TTC549 (cell line): ENCODE measurements at regions not wholly inside any gene's neighbourhood (a gene's known extent, or its start where the extent isn't known, plus 50 kb on each side); places are given as distances from the start of the nearest gene placed in this dataset.
"Not testable (repeated sequence)": the region's sequence is repeated elsewhere in the genome, so short reads cannot be mapped to it uniquely, and the experiment has no call there.

ENCODE experiments used
- FAIRE-seq: peaks from 2 replicates; lab custom pipeline; 2012; peaks lifted over from hg19 to GRCh38; lab: Jason Lieb, UNC

DNA sequence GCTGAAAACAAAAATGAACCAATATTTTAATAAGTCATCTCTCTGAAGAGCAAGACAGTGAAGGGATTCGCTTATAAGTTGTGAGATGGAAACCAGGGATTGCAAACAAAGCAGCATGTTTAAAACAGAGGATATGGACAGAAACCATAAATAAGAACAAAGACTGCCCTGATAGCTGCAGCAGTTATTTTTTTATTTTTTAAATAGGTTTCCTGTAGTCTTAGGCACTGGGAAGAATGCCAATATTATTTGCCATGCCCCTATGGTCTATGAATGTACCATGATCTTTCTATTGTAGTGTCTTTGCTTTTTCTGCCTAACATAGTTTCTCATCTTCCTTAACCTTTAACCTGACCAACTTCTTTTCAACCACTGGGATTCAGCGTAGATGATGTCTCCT is 1334.0 kb upstream of the NRXN1 start:
- FAIRE-seq = no peak

DNA sequence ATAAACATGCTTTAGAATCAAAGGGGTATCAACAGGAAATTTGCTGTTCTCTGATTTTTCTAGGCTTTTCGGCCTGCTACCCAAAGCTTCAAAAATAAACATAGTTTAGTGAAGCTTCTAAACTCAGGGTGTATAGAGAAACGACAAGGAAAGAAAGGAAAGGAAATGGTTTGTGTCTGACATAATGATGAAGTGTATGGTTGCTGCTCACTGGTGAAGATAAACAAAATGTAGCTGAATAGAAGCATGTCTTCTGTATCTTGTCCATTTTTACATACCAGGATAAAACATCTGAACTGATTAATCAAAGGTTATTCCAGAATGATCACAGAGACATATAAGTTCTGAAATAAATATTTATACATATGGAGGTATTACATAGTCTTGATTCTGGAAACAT is 1324.6 kb upstream of the NRXN1 start:
- no peak for FAIRE-seq

DNA sequence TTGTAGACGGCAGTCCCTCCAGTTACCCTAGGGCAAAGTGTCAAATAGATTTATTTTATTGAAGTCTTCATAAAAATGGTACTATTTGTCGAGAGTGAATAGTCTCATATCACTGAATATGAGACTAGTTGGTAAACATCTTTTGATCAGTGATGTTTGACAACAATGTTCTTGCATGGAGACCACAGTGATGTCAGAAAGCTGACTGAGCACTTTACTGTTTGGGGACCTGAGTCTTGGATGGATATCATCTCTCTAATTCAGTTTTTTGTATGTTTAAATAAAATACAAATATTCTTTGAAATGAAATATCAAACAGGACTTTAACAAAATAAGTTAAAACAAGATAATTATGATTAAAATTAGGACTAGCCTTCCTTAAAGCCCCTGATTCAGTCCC is 1315.4 kb upstream of the NRXN1 start:
- no peak for FAIRE-seq

DNA sequence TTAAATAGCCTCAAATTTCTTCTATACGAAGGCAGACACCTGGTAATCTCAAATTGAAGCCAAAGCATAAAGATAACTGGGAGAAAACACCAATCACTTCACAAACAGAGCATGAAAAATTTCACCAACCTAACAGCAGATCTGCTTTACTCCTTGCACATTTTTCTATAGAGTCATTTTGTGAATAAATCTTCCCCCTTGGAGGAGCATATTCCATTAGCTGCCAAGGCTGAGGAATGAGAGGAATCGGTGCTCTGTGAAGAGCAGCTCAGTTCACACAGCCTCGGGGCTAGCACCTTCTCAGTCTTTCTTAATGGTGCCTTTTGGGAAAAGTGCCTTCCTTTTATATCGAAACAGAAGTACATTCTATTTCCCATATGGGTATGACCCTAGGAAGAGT is 1313.7 kb upstream of the NRXN1 start:
- FAIRE-seq = no peak

DNA sequence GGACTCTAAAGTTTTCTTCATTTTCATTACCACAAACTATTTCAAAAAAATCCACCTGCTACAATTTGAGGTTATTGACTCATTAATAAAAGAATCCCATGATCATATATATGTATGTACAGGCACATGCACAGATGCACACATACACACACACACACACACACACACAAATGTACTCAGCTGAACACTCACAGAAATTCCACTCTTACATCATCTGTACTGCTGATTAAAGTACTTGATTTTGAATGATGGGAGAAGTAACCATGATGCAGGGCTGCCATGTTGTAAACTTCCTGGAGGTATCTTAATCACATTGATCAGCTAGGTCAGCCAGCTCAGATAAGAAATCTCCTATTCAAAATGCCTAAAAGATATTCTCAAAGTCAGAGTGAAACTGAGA is 1313.2 kb upstream of the NRXN1 start:
- no peak for FAIRE-seq

DNA sequence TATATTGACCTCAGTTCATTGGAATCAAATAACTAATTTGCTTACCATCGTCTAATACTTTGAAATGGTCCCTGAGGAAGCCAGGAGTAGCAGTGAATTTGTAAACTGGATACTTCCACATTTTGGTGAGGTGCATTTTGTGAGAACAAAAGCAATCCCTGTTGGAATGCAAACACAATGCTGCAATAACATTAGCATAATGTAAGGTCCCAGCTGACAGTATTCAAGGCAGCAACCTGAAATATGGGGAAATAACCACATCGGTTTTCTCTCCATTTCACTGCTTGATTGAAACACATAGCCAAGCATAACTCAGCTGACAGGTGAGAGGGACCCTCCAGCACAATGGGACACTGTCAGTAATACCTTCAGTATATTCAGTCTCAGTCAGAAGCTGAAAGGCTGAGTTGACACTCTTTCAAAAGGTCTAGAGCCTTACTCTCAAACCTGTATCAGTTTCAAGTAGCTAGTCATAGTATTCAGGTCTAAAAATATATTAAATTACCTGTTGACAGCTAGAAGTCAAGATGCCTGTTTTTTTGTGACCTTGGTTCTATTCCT is 1311.9 kb upstream of the NRXN1 start:
- FAIRE-seq = no peak

DNA sequence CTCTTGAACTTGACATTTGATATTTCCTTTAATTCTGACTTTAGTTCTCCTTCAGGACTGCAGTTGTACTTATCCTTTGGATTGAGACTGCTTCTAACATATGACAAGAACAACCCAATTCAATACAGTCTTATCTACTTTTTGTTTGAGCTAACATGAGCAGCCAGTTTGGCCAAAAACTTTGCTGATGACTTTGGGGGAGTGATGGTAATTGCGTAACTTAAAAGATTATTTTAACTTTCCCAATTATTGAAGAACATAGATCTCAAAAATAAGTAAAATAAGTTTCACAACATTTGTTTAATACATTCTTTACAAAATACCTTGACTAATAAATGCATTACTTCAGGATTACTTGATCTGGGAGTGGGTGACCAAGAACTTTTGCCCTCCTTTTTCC is 1311.1 kb upstream of the NRXN1 start:
- FAIRE-seq = no peak

DNA sequence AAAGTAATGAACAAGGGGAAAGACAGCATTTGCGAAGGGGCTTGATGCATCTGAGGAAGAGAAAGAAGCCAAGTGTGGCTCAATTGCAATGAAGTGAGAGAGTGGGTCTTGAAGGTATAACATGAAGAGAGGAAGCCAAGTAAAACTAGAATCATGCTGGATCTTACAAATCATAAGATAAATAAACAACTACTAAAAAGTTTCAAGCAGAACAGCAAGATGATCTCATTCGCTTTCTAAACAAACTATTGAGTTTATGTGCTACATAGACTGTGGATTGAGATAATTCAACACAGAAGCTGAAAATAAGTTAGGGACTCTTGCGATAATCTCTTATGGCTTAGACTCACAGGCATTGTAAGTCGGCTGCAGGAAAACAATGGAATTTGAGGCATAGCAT is 1310.5 kb upstream of the NRXN1 start:
- no peak for FAIRE-seq

DNA sequence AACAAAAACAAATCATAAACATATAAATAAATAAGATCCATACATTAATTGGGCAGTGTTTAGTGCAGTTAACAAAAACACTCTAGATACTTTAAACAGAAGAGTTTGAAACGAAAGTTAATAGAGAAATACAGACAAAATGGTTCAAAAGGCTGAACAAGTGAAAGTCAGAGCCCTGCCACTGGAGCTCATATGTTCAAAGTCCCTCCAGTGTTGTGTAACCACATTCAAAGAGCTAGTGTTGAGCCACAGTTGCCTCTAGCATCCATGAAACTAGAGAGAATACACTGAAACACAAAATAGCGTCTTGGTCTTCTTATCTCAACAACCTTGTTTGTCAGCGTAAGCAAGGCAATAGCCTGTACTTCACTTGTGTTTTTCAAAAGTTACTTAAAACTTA is 1309.8 kb upstream of the NRXN1 start:
- no peak for FAIRE-seq

DNA sequence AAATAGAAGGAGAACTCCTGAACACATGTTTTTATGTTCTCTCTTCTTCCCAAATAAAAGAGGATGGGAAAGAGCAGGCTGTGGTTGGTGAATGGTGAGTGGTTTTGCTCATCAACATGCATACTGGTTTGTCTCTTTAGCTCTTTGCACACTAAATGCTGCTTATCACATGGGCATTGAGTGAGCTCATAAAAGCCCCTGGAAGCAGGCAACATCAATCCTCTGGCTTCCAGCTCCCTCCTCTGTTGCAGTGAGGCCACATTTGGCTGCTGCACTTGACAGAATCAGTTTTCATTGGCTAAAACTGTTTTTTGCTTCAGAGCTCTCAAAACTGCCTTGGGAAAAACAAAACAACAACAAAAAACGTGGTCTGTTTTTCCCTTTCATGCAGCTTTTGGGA is 1308.2 kb upstream of the NRXN1 start:
- no peak for FAIRE-seq

DNA sequence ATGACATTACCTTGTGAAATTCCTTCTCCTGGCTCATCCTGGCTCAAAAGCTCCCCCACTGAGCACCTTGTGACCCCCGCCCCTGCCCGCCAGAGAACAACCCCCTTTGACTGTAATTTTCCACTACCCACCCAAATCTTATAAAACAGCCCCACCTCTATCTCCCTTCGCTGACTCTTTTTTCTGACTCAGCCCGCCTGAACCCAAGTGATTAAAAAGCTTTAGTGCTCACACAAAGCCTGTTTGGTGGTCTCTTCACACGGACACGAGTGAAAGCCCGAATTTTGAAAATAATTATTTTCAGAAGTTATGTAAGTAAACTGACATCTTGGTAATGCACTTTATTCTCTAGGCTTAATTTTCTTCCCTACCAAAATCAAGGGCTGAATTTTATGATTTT is 1305.9 kb upstream of the NRXN1 start:
- not testable (repeated sequence) for FAIRE-seq

DNA sequence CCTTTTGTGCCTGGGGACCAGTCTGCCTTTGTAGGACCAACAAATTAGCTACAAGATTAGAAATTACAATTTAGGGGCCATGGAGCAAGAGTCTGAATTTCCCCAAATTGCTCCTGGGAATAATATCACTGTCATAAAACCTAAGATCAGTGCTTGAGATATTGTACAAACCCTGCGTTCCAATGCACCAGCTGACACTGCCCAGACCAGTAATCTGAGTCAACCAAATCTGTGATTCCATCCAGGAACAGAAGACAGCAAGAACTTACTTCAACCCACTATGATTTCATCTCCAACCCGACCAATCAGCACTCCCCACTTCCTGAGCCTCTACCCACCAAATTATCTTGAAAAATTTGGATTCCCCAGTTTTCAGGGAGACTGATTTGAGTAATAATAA is 1305.0 kb upstream of the NRXN1 start:
- FAIRE-seq = no peak

DNA sequence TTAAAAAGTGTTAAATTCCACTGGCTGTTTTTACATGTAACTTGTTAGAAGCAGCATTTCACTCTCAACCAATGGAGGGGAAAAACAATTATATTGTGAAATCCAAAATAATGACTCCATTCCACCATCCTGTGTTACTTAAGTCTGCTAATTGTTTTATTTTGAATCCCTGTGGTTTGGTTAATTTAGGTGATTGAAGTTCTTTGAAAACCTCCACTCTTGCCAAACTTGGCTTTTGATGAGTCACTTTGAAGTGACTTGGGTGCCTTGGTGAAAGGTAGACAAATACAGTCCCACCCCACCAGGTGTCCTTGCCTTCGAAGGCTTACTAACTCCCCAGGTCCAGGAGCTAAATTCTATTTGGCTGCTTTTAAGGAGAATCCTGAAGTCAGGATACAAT is 1303.8 kb upstream of the NRXN1 start:
- no peak for FAIRE-seq

DNA sequence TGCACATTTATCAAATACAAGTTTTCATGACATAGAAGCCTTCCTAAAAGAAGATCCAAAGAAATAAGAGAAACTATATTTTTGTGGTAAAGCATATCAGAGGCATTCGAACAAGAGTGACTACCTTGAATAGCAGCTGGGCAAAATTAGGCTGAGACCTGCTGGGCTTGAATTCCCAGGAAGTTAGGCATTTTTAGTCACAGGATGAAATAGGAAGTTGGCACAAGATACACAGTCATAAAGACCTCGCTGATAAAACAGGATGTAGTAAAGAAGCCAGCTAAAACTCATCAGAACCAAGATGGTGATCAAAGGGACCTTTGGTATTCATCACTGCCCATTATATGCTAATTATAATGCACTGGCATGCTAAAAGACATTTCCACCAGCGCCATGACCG is 1302.3 kb upstream of the NRXN1 start:
- no peak for FAIRE-seq

DNA sequence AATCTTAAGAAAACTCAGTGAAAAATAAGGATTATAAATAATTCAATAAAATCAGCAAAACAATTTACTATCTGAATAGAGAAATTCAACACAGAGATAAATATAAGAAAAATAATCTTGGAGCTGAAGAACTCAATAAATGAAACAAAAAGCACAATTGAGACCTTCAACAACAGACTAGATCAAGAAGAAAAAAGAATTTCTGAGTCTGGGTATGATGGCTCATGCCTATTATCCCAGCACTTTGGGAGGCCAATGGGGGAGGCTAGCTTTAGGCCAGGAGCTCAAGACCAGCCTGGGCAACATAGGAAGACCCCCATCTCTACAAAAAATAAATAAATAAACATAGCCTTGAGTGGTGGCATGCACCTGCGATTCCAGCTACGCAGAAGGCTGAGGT is 1295.7 kb upstream of the NRXN1 start:
- no peak for FAIRE-seq

DNA sequence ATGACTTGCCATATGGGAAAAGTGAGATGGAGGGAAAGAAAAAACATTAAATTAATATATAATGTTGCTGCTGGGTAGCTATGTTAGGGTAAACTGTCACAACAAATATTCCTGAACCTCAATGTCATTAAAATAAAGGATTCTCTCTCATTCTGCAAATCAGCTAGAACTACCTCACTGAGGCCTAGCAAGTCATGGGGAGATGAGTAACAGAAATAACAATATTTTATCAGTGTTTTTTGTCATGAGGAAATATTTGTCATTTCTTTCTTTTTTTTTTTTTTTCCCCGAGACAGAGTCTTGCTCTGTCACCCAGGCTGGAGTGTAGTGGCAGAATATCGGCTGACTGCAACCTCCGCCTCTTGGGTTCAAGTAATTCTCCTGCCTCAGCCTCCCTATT is 1282.3 kb upstream of the NRXN1 start:
- no peak for FAIRE-seq

DNA sequence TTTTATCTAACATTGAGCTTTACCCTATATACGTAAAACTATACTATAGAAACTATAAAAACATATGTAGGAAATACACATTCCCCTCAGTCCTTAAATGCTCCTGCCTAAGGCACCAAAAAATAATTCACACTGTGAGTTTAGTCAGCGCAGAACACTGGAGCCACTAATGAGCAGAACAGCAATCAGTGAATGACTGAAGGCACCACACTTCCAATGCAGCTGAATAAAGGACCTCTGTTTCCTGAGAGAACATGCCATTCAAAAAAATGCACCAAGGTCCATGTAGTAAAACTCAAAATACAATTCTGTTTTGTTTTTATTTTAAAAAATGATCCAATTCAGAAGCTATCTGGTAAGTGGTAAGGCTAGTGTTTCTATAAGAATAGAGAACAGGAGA is 1280.6 kb upstream of the NRXN1 start:
- FAIRE-seq = no peak

DNA sequence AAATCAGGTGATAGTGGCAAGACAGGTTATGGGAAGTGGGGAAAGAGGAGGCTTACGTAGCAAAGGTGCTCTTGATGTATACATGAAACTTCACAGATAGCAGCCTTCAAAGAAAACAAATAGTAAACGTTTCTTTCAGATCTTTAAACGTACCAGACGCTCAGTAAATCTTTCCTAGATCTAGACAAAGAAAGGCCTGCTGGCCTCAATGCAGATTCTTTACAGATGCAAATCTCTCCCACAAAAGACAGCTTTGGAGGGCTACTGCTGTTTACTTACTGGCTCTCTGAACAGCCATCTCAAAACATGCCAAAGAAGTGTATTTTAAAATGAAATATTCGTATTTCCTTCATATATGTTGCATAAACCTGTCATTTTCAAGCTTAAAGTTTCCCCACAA is 1279.9 kb upstream of the NRXN1 start:
- no peak for FAIRE-seq

DNA sequence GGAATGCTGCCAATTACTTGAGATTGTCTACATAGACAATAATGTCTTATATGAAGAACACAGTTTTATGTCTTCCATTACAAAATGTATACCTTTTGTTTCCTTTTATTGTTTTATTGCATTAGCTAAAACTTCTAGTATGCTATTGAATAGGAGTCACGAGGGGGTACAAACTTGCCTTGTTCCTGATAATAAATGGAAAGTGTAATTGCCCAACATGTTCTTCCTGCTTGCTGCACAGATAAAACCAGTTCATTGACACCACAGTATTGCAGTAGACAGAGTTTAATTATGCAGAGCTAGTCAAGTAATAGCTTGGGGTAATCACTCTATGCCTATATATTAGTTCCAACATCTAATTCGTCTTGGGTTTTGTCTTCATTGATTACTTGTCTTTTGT is 1276.2 kb upstream of the NRXN1 start:
- FAIRE-seq = no peak

DNA sequence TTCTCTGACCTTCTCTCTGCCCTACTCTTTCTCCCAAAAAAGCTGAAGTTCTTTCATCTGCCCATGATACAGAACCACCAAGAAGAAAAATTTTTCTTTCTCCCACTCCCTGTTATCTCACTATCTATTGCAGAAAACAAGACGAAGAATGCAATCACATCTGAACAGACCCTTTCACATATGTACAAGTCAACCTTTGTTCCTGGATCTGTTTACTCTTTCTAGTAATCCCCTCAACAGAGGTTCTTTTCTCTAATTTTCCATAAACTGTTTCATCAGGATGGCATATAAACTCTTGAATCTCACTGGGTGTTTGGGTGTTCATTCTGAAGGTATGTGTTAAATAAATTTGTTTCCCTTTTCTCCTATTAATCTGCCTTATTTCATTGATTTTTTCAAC is 1262.7 kb upstream of the NRXN1 start:
- no peak for FAIRE-seq

DNA sequence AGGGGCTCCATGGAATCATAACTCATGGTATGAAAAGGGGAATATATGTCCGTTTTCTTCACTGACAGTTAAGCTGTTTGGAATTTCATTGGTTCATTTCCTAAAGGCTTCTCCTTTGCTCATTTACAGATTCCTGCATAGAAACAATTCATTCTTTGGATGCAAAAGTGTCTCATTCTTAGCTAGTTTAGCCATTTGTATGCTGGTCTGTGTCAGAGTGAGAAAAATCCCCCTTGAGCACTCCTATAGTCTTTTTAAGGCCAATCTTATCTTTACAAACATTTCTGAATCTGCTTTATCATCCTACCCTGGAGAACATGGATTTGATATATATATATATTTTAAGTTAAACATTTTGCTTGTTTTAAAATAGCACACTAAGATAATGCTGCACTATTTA is 1260.9 kb upstream of the NRXN1 start:
- no peak for FAIRE-seq

DNA sequence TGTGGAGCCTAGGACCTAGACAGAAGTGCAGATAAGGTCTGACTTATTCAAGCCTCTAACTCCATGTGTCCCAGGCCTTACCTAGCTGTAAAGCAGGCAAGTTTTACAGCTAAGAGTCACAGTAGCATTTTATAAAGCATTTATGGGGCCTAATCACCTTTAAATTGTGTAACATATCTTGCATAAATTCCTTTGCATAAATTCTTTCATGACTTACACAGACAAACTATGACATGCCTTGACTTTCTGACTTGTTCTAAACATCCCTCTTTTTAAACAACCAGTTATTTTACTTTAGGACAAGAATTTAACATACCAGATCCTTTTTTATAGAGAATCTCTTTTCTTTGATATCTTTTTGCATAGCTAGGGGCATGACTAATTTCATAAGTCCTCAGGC is 1257.8 kb upstream of the NRXN1 start:
- FAIRE-seq = no peak

DNA sequence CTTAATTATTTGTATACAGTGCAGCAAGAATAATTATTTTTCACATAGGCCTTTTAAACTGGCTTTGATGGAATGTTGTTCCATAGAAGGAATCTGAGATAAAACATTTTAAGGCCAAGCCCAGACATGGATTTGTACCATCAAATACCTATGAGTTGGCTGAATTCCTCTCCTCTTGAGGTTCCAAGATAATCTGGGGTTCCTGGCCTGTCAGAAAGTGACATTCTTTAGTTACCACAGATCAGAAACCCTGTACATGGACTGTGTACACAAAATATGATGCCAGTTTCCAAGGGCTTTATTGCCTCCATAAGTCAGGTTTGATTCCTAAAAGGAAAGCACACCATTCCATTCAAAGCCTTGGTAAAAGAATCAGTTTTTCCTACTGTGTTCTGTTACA is 1256.7 kb upstream of the NRXN1 start:
- FAIRE-seq = no peak

DNA sequence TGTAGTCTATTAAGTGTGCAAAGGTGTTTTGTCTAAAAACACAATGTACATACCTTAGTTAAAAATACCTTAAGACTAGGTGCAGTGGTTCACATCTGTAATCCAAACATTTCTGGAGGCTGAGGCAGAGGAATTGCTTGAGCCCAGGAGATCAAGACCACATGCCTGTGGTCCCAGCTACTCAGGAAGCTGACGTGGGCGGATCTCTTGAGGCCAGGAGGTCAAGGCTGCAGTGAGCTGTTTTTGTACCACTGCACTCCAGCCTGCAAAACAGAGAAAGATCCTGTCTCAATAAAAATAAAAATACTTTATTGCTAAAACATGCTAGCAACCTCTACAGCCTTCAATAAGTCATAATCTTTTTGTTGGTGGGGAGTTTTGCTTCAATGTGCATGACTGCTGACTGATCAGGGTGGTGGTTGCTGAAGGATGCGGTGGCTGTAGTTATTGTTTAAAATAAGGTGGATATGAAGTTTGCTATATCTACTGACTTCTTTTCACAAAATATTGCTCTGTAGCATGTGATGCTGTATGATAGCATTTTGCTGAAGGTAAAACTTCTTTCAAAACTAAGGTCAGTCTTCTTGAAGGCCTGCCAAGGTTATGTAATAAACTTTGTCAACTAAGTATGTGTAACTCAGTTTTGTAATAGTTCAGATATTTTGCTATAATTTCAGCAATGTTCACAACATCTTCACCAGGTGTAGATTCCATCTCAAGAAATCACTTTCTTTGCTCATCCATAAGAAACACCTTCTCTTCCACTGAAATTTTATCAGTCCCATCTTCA is 1238.0 kb upstream of the NRXN1 start:
- no peak for FAIRE-seq

DNA sequence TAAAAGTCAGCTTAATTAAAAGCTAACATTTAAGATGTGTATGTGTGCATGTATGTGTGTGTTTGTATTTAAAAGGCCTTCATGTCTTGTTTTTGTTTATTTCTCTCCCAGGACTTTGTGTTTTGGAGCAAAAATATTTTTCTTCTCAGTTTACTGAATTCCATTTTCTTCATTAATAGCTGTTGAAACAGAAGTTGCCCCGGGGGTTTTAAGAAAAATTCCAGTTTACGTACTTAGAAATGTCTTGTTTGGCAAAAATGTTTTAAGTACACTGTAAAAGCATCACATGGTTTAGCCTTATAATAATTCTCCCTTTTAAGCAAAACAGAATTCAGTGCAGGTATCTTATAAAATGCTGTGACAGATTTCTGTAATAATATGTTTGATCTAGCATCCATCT is 1233.0 kb upstream of the NRXN1 start:
- no peak for FAIRE-seq
